Stimulated activated effector memory CD8-positive, alpha-beta T cell treated with anti-CD3 and anti-CD28 coated beads, Interleukin-12 subunit alpha, Interleukin-12 subunit beta, amount 100 ng/mL, for 72 hours (primary cell): ENCODE measurements at regions not wholly inside any gene's neighbourhood (a gene's known extent, or its start where the extent isn't known, plus 50 kb on each side); places are given as distances from the start of the nearest gene placed in this dataset.

Experiments
- ATAC-seq: fragments of 150-1000 bp; cut with Tn5 transposase; 2 replicates; pipeline ENCODE4 v1.10.0; 2021
- DNase-seq, 2 donors: peaks; one replicate each; pipeline ENCODE4 v3.0.0; 2021 to 2022; ENCODE audit warnings: low spot score in 2 of 2
- H3K27ac Mint-ChIP-seq: one replicate; pipeline ENCODE4 v1.8.0; 2022; ENCODE audit warnings: mild to moderate bottlenecking, mixed read lengths
- H3K36me3 Mint-ChIP-seq: one replicate; pipeline ENCODE4 v1.8.0; 2022; ENCODE audit warnings: mild to moderate bottlenecking, mixed read lengths
- H3K4me1 Mint-ChIP-seq: one replicate; pipeline ENCODE4 v1.8.0; 2022; ENCODE audit warnings: mixed read lengths
- H3K4me3 Mint-ChIP-seq: one replicate; pipeline ENCODE4 v1.8.0; 2022; ENCODE audit warnings: mild to moderate bottlenecking, mixed read lengths
- H3K9me3 Mint-ChIP-seq: one replicate; pipeline ENCODE4 v1.8.0; 2022; ENCODE audit warnings: mixed read lengths

DNA sequence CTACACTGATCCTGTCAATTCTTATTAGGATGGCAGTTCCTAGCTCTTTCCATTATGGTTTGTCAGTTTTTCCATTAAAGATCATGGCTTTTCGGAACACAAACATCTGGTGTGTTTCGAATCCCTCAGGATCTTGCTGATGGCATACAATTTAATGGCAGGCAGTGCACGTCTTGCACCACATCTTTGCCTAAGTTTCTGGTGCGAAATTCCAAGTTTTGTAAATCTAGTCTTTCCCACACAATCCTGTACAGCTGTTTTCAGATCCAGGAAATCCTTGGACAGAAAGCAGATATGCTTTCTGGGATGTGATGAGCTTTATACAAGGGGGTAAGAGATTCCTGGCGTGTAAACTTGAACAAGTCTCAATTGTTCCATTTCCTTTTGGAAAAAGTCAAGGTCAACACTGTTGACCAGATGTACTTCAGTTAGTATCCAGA, 224.3 kb upstream of the PHYHIPL start:
- Mint-ChIP-seq H3K36me3 (no peaks in the 10 kb centered on the region), H3K27ac (no peak overlapping the region), H3K4me3 (no peak overlapping the region), H3K4me1 (no peaks in the 10 kb centered on the region), H3K9me3 (no peaks in the 10 kb centered on the region)
- ATAC-seq (no peak), DNase-seq (no peak)

DNA sequence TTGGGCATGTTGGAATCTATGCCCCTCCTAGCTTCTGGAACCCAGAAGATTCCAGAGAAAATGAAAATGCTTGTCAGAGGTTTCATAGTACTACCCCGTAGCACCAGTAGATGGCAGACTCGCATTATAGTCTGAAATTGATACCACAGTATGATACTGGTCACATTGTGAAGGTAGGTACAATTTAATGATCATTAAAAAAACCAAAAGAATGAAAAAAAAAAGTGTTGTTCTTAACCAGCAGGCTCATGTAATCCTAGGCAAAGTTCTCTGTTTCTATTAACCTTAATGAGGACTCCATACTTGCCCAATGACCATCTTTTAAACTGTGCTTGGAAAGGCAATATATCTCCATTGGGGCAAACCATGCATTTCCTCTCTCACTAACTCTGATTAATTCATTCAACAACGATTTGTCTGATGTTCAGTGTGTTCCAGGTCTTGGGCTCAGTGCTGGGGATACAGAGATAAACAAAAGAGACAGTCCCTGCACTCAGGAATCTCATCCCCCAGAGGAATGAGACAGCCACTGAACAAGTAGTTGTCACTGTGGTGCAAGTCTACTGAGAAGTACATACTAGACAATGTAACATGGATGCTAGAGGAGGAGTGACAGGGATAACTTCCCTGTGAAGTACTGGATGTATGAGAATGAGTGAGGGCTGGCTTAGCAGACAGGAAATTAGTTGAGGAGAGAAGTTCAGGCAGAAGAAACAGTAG, 223.5 kb upstream of the PHYHIPL start:
- peak; percentile 31 for ATAC-seq
- Mint-ChIP-seq H3K36me3 (no peaks in the 10 kb centered on the region), H3K27ac (no peak overlapping the region), H3K4me3 (no peak overlapping the region), H3K4me1 (no peaks in the 10 kb centered on the region), H3K9me3 (no peaks in the 10 kb centered on the region)
- DNase-seq = no peak

DNA sequence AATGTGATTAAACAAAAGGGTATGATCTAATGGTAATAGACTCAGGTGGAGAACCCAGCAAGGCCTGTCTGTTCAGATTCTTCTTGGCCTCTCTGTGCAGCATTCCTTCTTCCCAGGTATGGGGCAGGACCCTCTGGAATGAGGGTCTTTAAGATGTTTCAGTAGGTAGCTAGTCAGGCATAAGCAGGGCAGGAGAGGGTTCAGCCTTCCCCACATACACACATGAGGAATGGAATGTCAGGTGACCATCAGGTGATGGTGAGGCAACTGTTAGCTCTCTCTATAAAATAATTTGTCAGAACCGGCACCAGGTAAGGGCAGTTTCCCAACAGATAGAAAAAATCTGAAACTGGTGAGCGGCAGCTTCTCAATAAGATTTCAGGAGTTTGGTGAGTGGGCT, 222.3 kb upstream of the PHYHIPL start:
- ATAC-seq (no peak), DNase-seq (no peak)
- no peak overlapping the region for H3K4me3 Mint-ChIP-seq
- H3K4me1 Mint-ChIP-seq = no peaks in the 10 kb centered on the region
- H3K27ac Mint-ChIP-seq = no peak overlapping the region
- H3K36me3 Mint-ChIP-seq = no peaks in the 10 kb centered on the region
- no peaks in the 10 kb centered on the region for H3K9me3 Mint-ChIP-seq

DNA sequence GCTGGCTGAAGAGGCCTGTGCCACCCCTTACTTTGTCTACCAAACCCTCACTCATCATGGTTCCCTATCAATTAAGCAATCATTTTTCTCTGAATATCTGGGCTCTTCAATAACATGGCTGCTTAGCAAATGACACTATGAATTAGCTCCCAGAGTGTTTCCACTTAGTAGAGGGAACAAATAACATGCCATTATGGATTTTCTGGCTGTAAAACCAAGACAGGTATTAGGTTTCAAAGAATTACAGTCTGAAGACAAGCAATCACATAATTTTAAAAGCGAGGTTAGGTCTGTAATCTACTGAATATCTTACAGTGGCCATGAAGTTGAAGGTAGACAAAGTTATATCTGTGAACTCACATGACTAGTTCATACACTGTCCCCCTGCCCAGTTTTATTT, 220.8 kb upstream of the PHYHIPL start:
- Mint-ChIP-seq H3K4me1 (no peaks in the 10 kb centered on the region), H3K27ac (no peak overlapping the region), H3K36me3 (no peaks in the 10 kb centered on the region), H3K9me3 (no peaks in the 10 kb centered on the region), H3K4me3 (no peak overlapping the region)
- ATAC-seq (no peak), DNase-seq (no peak)

DNA sequence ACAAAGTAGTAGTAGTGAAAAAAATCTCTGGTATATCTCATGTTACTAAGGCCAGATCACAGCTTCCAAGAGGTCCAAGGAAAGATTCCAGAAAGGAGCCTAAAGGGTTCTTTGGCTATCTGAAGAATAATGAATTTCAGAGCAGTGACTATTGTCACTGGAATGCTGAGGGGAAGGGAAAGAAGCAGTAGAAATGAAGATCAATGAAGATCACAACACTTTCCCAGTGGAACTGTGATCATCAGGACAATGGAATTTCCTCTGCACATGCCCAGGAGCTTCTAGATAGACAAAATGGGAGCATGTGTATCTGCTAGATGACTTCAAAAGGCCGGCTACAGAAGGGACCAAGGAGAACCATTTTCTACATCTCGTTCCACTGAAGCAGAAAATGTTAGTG, 219.5 kb upstream of the PHYHIPL start:
- no peak overlapping the region for H3K27ac Mint-ChIP-seq
- ATAC-seq = no peak

DNA sequence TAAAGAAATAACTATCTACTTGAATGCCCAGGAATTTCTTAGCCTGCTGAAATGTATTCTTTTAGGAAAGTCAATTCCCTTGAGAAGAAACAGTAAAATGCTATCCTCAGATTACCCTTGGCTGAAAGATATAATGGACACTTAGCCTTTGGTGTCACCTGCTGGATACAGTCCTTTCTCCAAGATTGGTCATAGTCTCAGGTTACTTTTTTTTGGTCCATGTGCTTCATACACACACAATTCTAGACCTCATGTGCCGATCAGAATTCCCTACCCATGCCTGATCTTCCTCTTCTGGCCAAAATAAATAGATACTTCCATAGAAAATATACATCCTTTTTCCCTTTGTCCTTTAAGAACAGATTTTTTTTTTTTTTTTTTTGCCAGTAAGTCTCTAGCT, 218.9 kb upstream of the PHYHIPL start:
- Mint-ChIP-seq H3K27ac (no peak overlapping the region), H3K4me3 (no peak overlapping the region), H3K4me1 (no peaks in the 10 kb centered on the region), H3K36me3 (no peaks in the 10 kb centered on the region), H3K9me3 (no peaks in the 10 kb centered on the region)
- no peak for ATAC-seq
- no peak for DNase-seq

More for the DNA sequence above, 219.5 kb upstream of the PHYHIPL start:
- H3K4me1 Mint-ChIP-seq = no peaks in the 10 kb centered on the region
- H3K36me3 Mint-ChIP-seq = no peaks in the 10 kb centered on the region
- H3K4me3 Mint-ChIP-seq = no peak overlapping the region
- no peak for DNase-seq
- no peaks in the 10 kb centered on the region for H3K9me3 Mint-ChIP-seq

DNA sequence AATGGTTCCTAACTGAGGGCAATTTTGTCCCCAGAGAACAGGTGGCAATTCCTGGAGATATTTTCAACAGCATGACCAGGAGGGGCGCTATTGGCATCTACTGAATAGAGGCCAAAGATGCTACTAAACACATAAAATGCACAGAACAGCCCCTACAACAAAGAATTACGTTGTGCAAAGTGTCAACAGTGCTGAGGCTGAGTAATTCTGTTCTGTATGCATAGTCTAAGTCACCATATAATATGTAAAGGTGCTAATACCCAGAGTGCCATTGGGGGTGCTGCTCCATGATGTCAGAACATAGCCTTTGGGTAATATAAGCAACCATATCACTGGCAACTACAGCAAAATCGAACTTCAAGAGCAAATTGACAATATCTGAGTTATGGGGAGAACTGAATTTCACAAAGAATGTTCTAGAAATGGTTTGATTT, 213.3 kb upstream of the PHYHIPL start:
- Mint-ChIP-seq H3K9me3 (no peaks in the 10 kb centered on the region), H3K4me3 (no peak overlapping the region), H3K27ac (no peak overlapping the region), H3K36me3 (no peaks in the 10 kb centered on the region), H3K4me1 (no peaks in the 10 kb centered on the region)
- DNase-seq (no peak), ATAC-seq (no peak)

DNA sequence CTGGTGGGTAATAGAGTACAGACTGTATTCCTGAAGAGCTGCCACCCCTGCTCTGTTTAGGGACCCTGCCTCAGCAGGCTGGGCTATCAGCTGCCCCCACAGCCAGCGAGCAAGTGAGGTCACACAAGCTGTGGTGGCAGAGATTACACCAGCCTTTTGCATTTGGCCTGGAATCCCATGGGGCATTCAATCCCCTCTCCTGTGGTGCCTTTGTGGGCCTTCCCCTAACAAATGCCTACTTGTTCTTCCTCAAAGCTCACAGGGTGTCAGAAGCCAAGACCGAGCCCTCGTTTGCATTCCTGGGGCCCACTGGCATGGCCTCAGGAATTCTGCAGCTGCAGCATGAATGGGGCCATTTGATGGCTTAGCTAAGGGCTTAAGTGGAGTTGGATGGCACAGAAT, 212.7 kb upstream of the PHYHIPL start:
- Mint-ChIP-seq H3K27ac (no peak overlapping the region), H3K4me1 (no peaks in the 10 kb centered on the region), H3K36me3 (no peaks in the 10 kb centered on the region), H3K4me3 (no peak overlapping the region), H3K9me3 (no peaks in the 10 kb centered on the region)
- no peak for DNase-seq
- ATAC-seq = no peak

DNA sequence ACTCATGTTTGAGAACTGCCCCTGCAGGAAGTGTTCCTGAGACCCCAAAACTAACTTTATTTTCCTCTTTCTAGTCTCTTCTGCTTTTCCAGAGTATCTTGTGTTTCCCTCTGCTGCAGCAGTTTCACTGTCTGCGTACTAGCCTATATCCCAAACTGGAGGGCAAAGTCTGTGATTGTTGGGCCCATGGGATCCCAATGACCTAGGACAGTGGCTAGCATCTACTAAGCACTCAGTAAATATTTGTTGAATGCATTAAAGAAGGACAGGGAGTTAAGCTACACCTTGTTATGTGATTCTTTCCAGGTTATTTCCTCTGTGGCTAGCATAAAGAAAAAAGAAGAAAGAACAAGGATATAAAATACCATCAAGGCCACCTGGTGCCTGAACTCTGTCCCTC, 210.6 kb upstream of the PHYHIPL start:
- H3K9me3 Mint-ChIP-seq = no peaks in the 10 kb centered on the region
- no peaks in the 10 kb centered on the region for H3K36me3 Mint-ChIP-seq
- no peak for DNase-seq
- H3K4me1 Mint-ChIP-seq = no peaks in the 10 kb centered on the region
- H3K4me3 Mint-ChIP-seq = no peak overlapping the region
- H3K27ac Mint-ChIP-seq = no peak overlapping the region
- ATAC-seq = no peak

DNA sequence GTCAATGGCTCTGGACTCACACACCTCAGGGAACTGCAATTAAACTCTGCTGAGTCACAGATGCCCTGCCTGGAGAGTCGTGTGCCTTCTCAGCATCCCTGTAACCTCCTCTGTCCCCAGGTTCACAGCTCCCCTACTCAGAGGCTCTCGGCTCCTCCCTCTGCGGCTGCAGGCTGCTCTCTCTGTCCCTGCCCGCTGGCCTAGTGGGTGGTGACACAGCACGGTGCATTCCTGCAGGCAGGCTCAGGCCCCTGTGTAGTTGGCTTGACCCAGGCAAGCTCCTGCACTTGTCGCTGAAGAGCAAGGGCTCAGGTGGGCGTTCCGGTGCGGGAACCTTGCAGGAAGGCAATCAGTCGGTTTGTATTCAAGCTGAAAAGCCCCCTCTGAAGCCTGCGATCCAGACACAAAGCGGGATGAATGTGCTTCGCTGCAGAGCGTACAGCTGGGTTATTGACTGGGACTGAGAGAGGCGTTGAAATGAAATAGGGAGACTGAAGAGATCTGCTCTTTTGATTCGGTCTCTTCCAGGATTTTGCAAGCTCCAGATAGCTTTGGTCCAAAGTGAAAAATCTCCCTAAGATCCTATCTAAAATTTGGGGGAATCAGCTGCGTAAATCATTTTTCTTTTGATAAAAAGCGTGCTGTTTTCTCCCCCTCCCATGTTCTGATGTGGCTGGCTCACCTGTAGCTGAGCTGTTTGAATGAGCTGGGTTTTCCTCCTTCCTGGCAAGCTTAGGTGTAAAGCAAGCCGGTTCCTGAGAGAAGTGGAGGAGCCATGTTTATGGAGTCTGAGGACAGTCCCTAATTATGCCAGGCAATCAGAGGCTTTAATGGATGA, 208.7 kb upstream of the PHYHIPL start:
- Mint-ChIP-seq H3K4me1 (no peaks in the 10 kb centered on the region), H3K4me3 (no peak overlapping the region), H3K27ac (no peak overlapping the region), H3K9me3 (no peaks in the 10 kb centered on the region), H3K36me3 (no peaks in the 10 kb centered on the region)
- ATAC-seq (peak; percentile 19), DNase-seq (no peak)

DNA sequence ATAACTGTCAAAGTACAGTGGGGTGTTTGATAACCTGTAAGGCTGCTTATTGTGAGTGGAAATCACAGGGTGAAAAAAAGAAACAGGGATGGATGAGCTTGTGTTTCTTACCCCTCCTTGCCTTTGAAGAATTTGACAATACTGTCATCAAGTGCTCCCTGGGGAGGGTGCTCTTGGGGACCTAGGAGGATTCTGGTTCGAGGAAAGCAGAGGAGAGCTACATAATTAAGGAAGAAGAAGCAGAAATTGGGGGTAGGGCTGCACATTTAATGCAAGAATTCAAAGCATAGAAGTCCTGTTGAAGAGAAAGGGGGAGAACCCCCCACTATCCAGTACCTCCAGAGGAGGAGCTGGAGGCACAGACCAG, 208.1 kb upstream of the PHYHIPL start:
- DNase-seq (no peak), ATAC-seq (no peak)
- H3K4me3 Mint-ChIP-seq = no peak overlapping the region
- no peak overlapping the region for H3K27ac Mint-ChIP-seq
- no peaks in the 10 kb centered on the region for H3K36me3 Mint-ChIP-seq
- no peaks in the 10 kb centered on the region for H3K9me3 Mint-ChIP-seq
- no peaks in the 10 kb centered on the region for H3K4me1 Mint-ChIP-seq

DNA sequence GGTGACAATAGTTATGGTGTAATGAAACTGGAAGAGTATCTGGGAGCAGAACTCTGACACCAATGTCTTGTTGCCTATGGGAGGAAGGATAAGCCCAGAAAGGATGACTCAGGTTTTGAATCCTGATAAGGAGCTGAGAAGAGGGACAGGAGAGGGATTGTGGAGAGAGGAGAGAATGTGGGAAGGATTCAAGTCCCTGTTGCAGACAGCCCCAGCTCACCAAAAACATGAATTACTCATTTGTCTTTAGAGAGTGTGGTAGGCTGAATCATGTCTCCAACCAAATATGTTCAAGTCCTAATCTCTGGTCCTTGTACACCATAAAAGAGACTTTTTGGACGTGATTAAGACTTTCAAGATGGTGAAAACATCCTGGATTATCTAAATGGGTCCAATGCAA, 206.9 kb upstream of the PHYHIPL start:
- Mint-ChIP-seq H3K36me3 (no peaks in the 10 kb centered on the region), H3K27ac (no peak overlapping the region), H3K4me1 (no peaks in the 10 kb centered on the region), H3K9me3 (no peaks in the 10 kb centered on the region), H3K4me3 (no peak overlapping the region)
- DNase-seq (no peak), ATAC-seq (no peak)

DNA sequence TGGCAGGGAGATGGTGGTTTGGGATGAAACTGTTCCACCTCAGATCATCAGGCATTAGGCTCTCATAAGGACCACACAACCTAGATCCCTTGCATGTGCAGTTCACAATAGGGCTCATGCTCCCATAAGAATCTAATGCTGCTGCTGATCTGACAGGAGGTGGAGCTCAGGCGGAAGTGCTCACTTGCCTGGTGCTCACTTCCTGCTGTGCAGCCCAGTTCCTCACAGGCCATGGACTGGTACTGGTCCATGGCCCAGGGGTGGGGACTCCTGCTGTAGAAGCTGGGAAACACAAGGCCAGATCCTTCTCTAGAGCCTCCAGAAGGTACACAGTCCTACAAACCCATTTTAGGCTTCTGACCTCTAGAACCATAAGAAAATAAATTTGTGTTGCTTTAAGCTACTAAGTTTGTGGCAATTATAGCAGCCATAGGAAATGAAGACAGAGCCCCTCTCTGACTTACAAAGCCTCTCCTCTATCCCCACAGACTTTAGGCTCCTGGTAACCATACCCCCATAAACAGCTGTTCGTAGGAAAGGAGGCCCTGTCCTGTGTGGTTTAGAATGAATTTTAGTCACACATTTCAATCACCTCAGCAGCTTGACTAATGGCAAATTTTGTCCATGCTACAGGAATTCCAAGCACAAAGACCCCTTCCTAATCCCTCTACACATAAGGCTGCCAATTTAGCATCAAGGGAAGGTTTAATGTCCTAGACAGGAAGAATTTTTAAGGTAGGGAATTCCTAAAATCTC, 206.1 kb upstream of the PHYHIPL start:
- ATAC-seq (no peak), DNase-seq (no peak)
- H3K36me3 Mint-ChIP-seq = no peaks in the 10 kb centered on the region
- no peaks in the 10 kb centered on the region for H3K9me3 Mint-ChIP-seq
- H3K4me3 Mint-ChIP-seq = no peak overlapping the region
- H3K4me1 Mint-ChIP-seq = no peaks in the 10 kb centered on the region
- no peak overlapping the region for H3K27ac Mint-ChIP-seq

DNA sequence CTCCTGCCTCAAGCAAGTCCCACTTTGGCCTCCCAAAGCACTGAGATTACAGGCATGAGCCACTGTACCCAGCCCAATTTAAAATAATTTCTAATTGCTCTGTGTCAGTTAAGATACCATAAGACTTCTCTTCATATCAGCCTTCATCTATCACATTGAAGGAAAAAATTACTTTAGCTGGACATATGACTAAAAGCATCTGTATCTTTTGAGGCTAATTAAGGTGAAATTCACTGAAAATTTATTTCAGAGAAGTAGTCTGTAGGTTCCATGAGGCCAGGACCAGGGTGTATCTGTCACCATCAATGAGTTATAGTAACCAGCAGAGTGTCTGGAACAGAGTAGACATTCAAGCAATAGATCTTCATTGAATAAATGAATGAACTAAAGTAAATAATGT, 205.2 kb upstream of the PHYHIPL start:
- no peaks in the 10 kb centered on the region for H3K9me3 Mint-ChIP-seq

DNA sequence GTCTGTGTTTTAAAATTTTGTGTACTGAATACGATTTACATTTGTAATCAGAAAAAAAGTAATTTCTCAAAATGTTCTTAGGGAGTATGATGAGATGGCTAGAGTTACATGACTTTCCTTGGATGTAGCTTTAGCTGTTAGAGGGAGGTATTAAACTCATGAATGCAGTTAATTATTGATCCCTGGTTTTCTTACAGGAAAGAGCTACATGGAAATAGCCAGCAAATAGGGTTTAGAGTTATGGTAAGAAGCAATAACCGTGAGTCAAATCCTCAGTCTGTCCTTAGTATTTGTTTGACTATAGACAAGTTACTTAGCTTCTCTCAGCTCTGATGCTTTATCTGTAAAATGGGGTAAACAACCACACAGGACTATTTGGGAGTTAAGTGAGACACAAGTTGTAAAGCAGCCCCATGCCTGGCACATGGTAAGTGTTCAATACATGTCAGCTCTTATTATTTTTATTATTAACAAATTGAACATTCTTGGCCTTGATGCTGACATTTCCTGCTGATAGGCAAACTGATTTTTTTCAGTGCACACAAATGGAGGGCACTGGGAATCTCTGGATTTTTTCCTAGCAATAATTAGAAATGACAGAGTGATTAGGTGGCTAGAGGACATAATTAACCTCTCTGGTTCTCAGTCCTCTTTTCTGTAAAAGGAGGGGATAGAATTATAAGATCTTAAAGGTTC, 204.5 kb upstream of the PHYHIPL start:
- Mint-ChIP-seq H3K4me1 (no peaks in the 10 kb centered on the region), H3K9me3 (no peaks in the 10 kb centered on the region), H3K27ac (no peak overlapping the region), H3K36me3 (no peaks in the 10 kb centered on the region), H3K4me3 (no peak overlapping the region)
- DNase-seq = no peak
- ATAC-seq = no peak

More for the DNA sequence above, 205.2 kb upstream of the PHYHIPL start:
- no peak overlapping the region for H3K4me3 Mint-ChIP-seq
- DNase-seq (no peak), ATAC-seq (no peak)
- H3K4me1 Mint-ChIP-seq = no peaks in the 10 kb centered on the region
- no peak overlapping the region for H3K27ac Mint-ChIP-seq
- no peaks in the 10 kb centered on the region for H3K36me3 Mint-ChIP-seq
